Suprapubic skin (tissue), 4 donors: ENCODE measurements at regions not wholly inside any gene's neighbourhood (a gene's known extent, or its start where the extent isn't known, plus 50 kb on each side); places are given as distances from the start of the nearest gene placed in this dataset.
"Not testable (repeated sequence)": the region's sequence is repeated elsewhere in the genome, so short reads cannot be mapped to it uniquely, and the experiment has no call there.

Experiments
- EP300 ChIP-seq: sonication (generic); formaldehyde crosslinking; IDR thresholded peaks from one replicate; pipeline ENCODE4 v1.6.1; 2017; ENCODE audit warnings: antibody characterized with exemption
- POLR2AphosphoS5 ChIP-seq, 3 donors: sonication (generic); formaldehyde crosslinking; IDR thresholded peaks; one replicate each; pipeline ENCODE4 v1.6.1; 2017; ENCODE audit warnings: antibody characterized with exemption in 3 of 3
- TF ChIP-seq, protein P1 (sequence below), 2 donors: fragments of 200-600 bp in 1 of 2; fragments of 450-650 bp in 1 of 2; sonication (generic) in 1 of 2; IDR thresholded peaks; one replicate each; pipeline ENCODE4 v1.5.1; 2016 to 2019; ENCODE audit warnings: antibody characterized with exemption in 2 of 2, mild to moderate bottlenecking in 1 of 2, moderate library complexity in 1 of 2

GRCh38 chr6:86872810-86873209 is 64.5 kb upstream of the HTR1E start:
- TF ChIP-seq, protein P1, sequence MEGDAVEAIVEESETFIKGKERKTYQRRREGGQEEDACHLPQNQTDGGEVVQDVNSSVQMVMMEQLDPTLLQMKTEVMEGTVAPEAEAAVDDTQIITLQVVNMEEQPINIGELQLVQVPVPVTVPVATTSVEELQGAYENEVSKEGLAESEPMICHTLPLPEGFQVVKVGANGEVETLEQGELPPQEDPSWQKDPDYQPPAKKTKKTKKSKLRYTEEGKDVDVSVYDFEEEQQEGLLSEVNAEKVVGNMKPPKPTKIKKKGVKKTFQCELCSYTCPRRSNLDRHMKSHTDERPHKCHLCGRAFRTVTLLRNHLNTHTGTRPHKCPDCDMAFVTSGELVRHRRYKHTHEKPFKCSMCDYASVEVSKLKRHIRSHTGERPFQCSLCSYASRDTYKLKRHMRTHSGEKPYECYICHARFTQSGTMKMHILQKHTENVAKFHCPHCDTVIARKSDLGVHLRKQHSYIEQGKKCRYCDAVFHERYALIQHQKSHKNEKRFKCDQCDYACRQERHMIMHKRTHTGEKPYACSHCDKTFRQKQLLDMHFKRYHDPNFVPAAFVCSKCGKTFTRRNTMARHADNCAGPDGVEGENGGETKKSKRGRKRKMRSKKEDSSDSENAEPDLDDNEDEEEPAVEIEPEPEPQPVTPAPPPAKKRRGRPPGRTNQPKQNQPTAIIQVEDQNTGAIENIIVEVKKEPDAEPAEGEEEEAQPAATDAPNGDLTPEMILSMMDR (IDR thresholded peaks at IDR 0.05) = not testable (repeated sequence)
- TF ChIP-seq POLR2AphosphoS5 (IDR thresholded peaks at IDR 0.05); EP300: not testable (repeated sequence)
